ENCODE measurements at regions not wholly inside any gene's neighbourhood (a gene's known extent, or its start where the extent isn't known, plus 50 kb on each side); places are given as distances from the start of the nearest gene placed in this dataset.

DNA sequence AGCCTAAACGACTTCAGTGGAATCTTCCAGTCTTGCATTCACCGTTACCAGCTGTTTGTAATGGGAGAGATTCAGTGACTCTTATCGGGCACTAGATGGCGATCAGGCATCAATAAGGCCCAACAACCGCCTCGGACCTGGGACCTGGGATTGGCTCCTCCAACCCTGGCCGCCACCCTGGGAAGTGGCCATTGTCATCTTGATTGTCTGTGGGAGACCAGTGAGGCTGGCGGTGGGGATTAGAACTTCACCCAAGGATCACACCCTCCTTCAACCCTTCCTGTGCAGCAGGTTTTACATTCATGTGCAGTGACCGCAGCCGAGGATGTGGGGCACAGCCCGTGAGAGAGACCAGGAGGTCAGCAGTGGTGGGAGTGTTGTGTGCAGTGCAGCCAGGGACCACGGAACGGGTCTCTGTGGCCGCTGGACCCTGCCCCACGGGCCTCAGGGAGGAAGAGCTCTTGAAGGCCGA, 85.3 kb downstream of the SPP2 start:
- H3K4me3 ChIP-seq (replicated peaks; ENCODE audit: low read depth, low read length), result no peak overlapping the region
- DNase-seq (ENCODE audit: extremely low read depth, low read depth), result peak; percentile 56
- TF ChIP-seq, protein P1, sequence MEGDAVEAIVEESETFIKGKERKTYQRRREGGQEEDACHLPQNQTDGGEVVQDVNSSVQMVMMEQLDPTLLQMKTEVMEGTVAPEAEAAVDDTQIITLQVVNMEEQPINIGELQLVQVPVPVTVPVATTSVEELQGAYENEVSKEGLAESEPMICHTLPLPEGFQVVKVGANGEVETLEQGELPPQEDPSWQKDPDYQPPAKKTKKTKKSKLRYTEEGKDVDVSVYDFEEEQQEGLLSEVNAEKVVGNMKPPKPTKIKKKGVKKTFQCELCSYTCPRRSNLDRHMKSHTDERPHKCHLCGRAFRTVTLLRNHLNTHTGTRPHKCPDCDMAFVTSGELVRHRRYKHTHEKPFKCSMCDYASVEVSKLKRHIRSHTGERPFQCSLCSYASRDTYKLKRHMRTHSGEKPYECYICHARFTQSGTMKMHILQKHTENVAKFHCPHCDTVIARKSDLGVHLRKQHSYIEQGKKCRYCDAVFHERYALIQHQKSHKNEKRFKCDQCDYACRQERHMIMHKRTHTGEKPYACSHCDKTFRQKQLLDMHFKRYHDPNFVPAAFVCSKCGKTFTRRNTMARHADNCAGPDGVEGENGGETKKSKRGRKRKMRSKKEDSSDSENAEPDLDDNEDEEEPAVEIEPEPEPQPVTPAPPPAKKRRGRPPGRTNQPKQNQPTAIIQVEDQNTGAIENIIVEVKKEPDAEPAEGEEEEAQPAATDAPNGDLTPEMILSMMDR (IDR thresholded peaks at IDR 0.05; ENCODE audit: low read depth, low read length, missing control alignments), result peak; percentile 80

DNA sequence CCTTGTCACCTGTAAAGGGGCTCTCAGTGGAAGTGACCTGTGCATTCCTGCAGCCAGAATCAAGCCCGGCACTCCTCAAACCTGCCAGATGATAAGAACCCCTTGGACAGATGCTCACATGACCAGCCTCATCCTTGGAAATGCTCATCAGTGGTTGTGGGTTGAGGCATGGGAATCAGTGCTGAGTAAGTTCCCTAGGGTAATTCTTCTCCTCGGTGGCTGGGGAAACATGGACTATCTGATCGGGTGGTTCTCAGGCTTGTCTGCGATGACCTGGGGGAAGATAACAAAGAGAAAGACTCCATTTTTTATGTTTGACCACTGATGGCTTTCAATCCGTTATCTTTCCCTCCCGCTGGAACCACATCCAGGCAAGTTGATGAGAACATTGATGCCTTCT, 84.0 kb downstream of the SPP2 start:
- TF ChIP-seq, protein P1 (IDR thresholded peaks at IDR 0.05; ENCODE audit: low read depth, low read length, missing control alignments), result no peak
- H3K4me3 ChIP-seq (replicated peaks; ENCODE audit: low read depth, low read length), result no peak overlapping the region
- no peak for DNase-seq (ENCODE audit: extremely low read depth, low read depth)

DNA sequence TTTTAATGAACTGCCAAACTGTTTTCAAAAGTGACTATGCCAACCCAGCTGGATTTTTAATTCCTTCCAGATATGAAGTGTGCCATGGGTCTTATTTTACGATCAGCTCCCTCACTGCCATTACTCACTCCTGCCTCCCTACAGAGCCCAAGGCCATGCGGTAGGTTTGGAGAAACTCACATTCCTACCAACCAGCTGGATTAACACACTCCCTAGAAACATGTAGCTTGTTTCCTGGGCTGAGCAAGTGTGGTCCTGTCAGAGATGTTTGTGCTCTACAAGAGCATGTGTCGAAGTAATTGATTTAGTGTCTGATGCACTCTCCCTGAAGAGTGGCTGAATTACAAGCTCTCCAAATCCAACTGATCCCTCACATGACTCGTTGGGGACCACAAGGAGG, 82.5 kb downstream of the SPP2 start:
- peak; percentile 58 for DNase-seq (ENCODE audit: extremely low read depth, low read depth)
- TF ChIP-seq, protein P1 (IDR thresholded peaks at IDR 0.05; ENCODE audit: low read depth, low read length, missing control alignments), result no peak
- no peak overlapping the region for H3K4me3 ChIP-seq (replicated peaks; ENCODE audit: low read depth, low read length)

DNA sequence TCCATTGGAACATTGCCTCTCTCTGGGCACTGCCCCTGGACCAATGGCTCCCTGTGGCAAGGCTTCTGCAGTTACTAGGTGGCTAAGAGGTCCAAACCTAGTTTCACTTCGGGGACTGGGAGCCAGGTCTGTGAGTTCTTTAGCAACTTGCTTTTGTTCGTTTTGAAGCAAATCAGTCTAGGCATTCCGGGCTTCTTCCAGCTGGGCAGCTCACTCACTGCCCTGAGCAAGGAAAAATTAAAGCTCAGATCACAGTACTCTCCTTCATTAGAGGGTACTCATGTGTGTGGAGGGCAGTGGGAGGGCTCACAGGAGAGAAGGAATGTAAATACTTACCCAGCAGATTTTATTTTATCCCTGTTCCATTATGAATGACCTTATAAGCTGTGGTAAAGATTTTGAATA, 80.3 kb downstream of the SPP2 start:
- no peak overlapping the region for H3K4me3 ChIP-seq (replicated peaks; ENCODE audit: low read depth, low read length)
- no peak for DNase-seq (ENCODE audit: extremely low read depth, low read depth)
- TF ChIP-seq, protein P1 (IDR thresholded peaks at IDR 0.05; ENCODE audit: low read depth, low read length, missing control alignments), result no peak

DNA sequence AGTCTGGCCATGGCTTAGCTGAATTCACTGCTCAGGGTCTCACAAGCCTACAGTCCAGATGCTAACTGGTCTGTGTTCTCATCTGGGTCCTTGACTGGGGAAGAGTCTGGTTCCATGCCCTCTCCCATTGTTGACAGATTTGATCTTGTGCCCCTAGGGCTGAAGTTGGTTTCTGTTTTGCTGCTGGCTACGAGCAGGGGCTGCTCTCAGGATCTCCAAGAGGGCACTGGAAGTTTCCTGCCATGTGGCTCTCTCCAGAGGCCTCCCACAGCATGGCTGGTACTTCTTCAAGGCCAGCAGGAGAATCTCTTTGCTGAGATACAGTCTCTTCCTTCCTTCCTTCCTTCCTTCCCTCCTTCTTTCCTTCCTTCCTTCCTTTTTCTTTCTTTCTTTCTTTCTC, 78.1 kb downstream of the SPP2 start:
- TF ChIP-seq, protein P1 (IDR thresholded peaks at IDR 0.05; ENCODE audit: low read depth, low read length, missing control alignments), result no peak
- no peak for DNase-seq (ENCODE audit: extremely low read depth, low read depth)
- no peak overlapping the region for H3K4me3 ChIP-seq (replicated peaks; ENCODE audit: low read depth, low read length)

Data from HFF-Myc (cell line).